ENCODE measurements at regions not wholly inside any gene's neighbourhood (a gene's known extent, or its start where the extent isn't known, plus 50 kb on each side); places are given as distances from the start of the nearest gene placed in this dataset.

- no peaks in the 10 kb centered on the region for H3K79me1 ChIP-seq (ENCODE audit: low read depth, low read length)
- no peak overlapping the region for H2BK20ac ChIP-seq (ENCODE audit: low read length)
- no peaks in the 10 kb centered on the region for H3K36me3 ChIP-seq (ENCODE audit: control insufficient read depth in 2 of 4, insufficient read depth in 4 of 4, low read length in 3 of 4)
- no peak overlapping the region for H4K5ac ChIP-seq (ENCODE audit: insufficient read length, low read depth, low read length)
- no peak overlapping the region for H4K91ac ChIP-seq (replicated peaks; ENCODE audit: insufficient read length, low read length)
- no peak overlapping the region for H3K27ac ChIP-seq (ENCODE audit: low read depth, low read length)
- H4K20me1 ChIP-seq (replicated peaks in 1 of 2; ENCODE audit: control insufficient read depth in 1 of 2, insufficient read depth in 2 of 2, low read length in 2 of 2) = no peaks in the 10 kb centered on the region
- ChIA-PET POLR2A (ENCODE audit: partially characterized antibody) (no interaction called here), CTCF (ENCODE audit: partially characterized antibody) (interaction anchor here (0.7 to 1.7 kb wide), 2 partner anchors 13 to 17 kb away, joined by 3 to 6 read pairs; no protein-coding TSS in a partner anchor)
- no peak overlapping the region for H3K18ac ChIP-seq (ENCODE audit: extremely low read depth, low read length)
- H3K4me2 ChIP-seq (ENCODE audit: insufficient read depth in 1 of 2, low read depth in 2 of 2, low read length in 2 of 2) = no peak overlapping the region
- H2BK5ac ChIP-seq (ENCODE audit: low read depth, low read length) = no peak overlapping the region
- no peak for DNase-seq (ENCODE audit: low read depth in 1 of 2, low spot score in 2 of 2)
- no peaks in the 10 kb centered on the region for H3K4me1 ChIP-seq (replicated peaks in 1 of 4; ENCODE audit: control insufficient read depth in 3 of 4, insufficient read depth in 4 of 4, low read length in 3 of 4)
- no peak overlapping the region for H4K8ac ChIP-seq (ENCODE audit: extremely low read depth, insufficient read depth, low read length)
- no peak overlapping the region for H2BK12ac ChIP-seq (ENCODE audit: low read depth, low read length)
- H3K4ac ChIP-seq (replicated peaks; ENCODE audit: insufficient read length, low read depth, low read length) = no peak overlapping the region
- H3K9ac ChIP-seq (replicated peaks in 1 of 4; ENCODE audit: extremely low read depth in 1 of 4, low read depth in 3 of 4, low read length in 3 of 4) = no peak overlapping the region
- no peaks in the 10 kb centered on the region; a peak in 1 of 4 replicates for H3K9me3 ChIP-seq (ENCODE audit: insufficient read depth in 2 of 2, low read depth in 1 of 2, low read length in 1 of 2)
- no peaks in the 10 kb centered on the region for H3K23me2 ChIP-seq (ENCODE audit: low read depth, low read length)
- no peak overlapping the region for H3K56ac ChIP-seq (replicated peaks; ENCODE audit: insufficient read length, low read depth, low read length)
- no peak overlapping the region for H3K4me3 ChIP-seq (ENCODE audit: extremely low read depth in 1 of 4, insufficient read depth in 2 of 4, low read depth in 3 of 4, low read length in 4 of 4)
- H3K27me3 ChIP-seq (replicated peaks in 1 of 4; ENCODE audit: control insufficient read depth in 3 of 4, extremely low read depth in 1 of 4, insufficient read depth in 3 of 4, low read length in 3 of 4) = no peaks in the 10 kb centered on the region
- no peak overlapping the region for H2BK15ac ChIP-seq (ENCODE audit: low read length)
- H2AK5ac ChIP-seq (ENCODE audit: low read depth, low read length) = no peak overlapping the region
- no peaks in the 10 kb centered on the region for H3K79me2 ChIP-seq (ENCODE audit: control insufficient read depth in 1 of 2, insufficient read depth in 2 of 2, low read length in 2 of 2)
- H2BK120ac ChIP-seq (replicated peaks; ENCODE audit: low read depth, low read length) = no peak overlapping the region
- no peak for FAIRE-seq
- no peak overlapping the region for H3K23ac ChIP-seq (ENCODE audit: insufficient read length)
- H2AFZ ChIP-seq (ENCODE audit: low read length) = no peak overlapping the region
- H3K14ac ChIP-seq (ENCODE audit: insufficient read length) = no peak overlapping the region
- TF ChIP-seq CREB1 (IDR thresholded peaks at IDR 0.05) (no peak), GABPA (IDR thresholded peaks at IDR 0.05; ENCODE audit: borderline replicate concordance, insufficient read depth, low read length) (no peak), ZNF274 (IDR thresholded peaks at IDR 0.05; ENCODE audit: borderline replicate concordance, extremely low read depth, low read length) (no peak), CEBPB (IDR thresholded peaks at IDR 0.05; ENCODE audit: low read depth, low read length) (no peak), POU5F1 (IDR thresholded peaks at IDR 0.05; ENCODE audit: low read depth, low read length) (no peak), CTCF (IDR thresholded peaks at IDR 0.05; ENCODE audit: control extremely low read depth in 1 of 3, insufficient read depth in 1 of 3, low read depth in 1 of 3, low read length in 3 of 3) (no peak), CBX5 (IDR thresholded peaks at IDR 0.05; ENCODE audit: low read depth, low read length) (no peak), RFX5 (IDR thresholded peaks at IDR 0.05; ENCODE audit: borderline replicate concordance, low read depth, low read length) (no peak), GTF2F1 (IDR thresholded peaks at IDR 0.05; ENCODE audit: borderline replicate concordance, low read depth, low read length) (no peak), BCL11A (IDR thresholded peaks at IDR 0.05; ENCODE audit: low read depth in 2 of 2, low read length in 2 of 2) (no peak), EGR1 (IDR thresholded peaks at IDR 0.05; ENCODE audit: borderline replicate concordance, low read depth, low read length) (no peak), PHF8 (conservative IDR thresholded peaks at IDR 0.05; ENCODE audit: low read depth, low read length) (no peak), TAF1 (IDR thresholded peaks at IDR 0.05; ENCODE audit: low read depth, low read length) (no peak), JUN (IDR thresholded peaks at IDR 0.05; ENCODE audit: low read depth, low read length) (no peak), NRF1 (IDR thresholded peaks at IDR 0.05; ENCODE audit: low read depth, low read length) (no peak)
These were observed 562.6 kb downstream of the ZNF385D start for GRCh38 chr3:21188459-21188858.
